H1 (cell line): ENCODE measurements at regions not wholly inside any gene's neighbourhood (a gene's known extent, or its start where the extent isn't known, plus 50 kb on each side); places are given as distances from the start of the nearest gene placed in this dataset.

ENCODE experiments used
- BRCA1 ChIP-seq: IDR thresholded peaks from 2 replicates; pipeline ENCODE4 v1.6.1; 2012; ENCODE audit warnings: low read depth, low read length, improper control_type of control experiment
- FOSL1 ChIP-seq: IDR thresholded peaks from 2 replicates; pipeline ENCODE4 v1.6.1; 2011; ENCODE audit warnings: mild to moderate bottlenecking, low read depth, low read length, moderate library complexity; ENCODE audit not compliant: insufficient read depth
- HDAC2 ChIP-seq, 2 experiments: fragments of 300-600 bp in 1 of 2; sonication (generic) in 1 of 2; IDR thresholded peaks; 2 replicates each; pipeline ENCODE4 v1.6.1; 2011 to 2012; ENCODE audit warnings: low read depth in 2 of 2, low read length in 2 of 2, mild to moderate bottlenecking in 2 of 2, moderate library complexity in 2 of 2, borderline replicate concordance in 1 of 2, inconsistent platforms in 1 of 2
- POU5F1 ChIP-seq: IDR thresholded peaks from 2 replicates; pipeline ENCODE4 v1.6.1; 2011; ENCODE audit warnings: low read depth, mild to moderate bottlenecking, low read length, moderate library complexity
- RNF2 ChIP-seq: fragments of 200-900, 300-1000 bp; sonication (generic); IDR thresholded peaks from 2 replicates; pipeline ENCODE4 v1.7.1; 2016; ENCODE audit warnings: borderline replicate concordance, low read depth, mild to moderate bottlenecking, antibody characterized with exemption, low read length; ENCODE audit not compliant: poor library complexity, severe bottlenecking; ENCODE audit errors: missing control alignments
- YY1 ChIP-seq: IDR thresholded peaks from 2 replicates; pipeline ENCODE4 v1.6.1; 2011; ENCODE audit warnings: low read depth, mild to moderate bottlenecking, low read length
- ZNF274 ChIP-seq: IDR thresholded peaks from 2 replicates; pipeline ENCODE4 v1.7.0; 2012; ENCODE audit warnings: low read length, borderline replicate concordance; ENCODE audit errors: extremely low read depth

GRCh38 chr1:188281921-188282320 lies 1453.2 kb downstream of the PLA2G4A start (continued):
- TF ChIP-seq BRCA1 (no peak), ZNF274 (no peak), POU5F1 (no peak), RNF2 (no peak), YY1 (no peak), FOSL1 (no peak), HDAC2 (IDR thresholded peaks at IDR 0.05; ENCODE audit: borderline replicate concordance in 1 of 2, low read depth in 2 of 2, low read length in 2 of 2) (no peak)
